Ishikawa (cell line): ENCODE measurements at regions not wholly inside any gene's neighbourhood (a gene's known extent, or its start where the extent isn't known, plus 50 kb on each side); places are given as distances from the start of the nearest gene placed in this dataset.

Experiments used
- CEBPB ChIP-seq: IDR thresholded peaks from 2 replicates; pipeline ENCODE4 v1.6.1; 2012
- CREB1 ChIP-seq: IDR thresholded peaks from 2 replicates; pipeline ENCODE4 v1.6.1; 2012; ENCODE audit warnings: low read depth
- EGR1 ChIP-seq: IDR thresholded peaks from 2 replicates; pipeline ENCODE4 v1.6.1; 2012
- EP300 ChIP-seq: IDR thresholded peaks from 2 replicates; pipeline ENCODE4 v1.6.1; 2012; ENCODE audit warnings: borderline replicate concordance
- MAX ChIP-seq: IDR thresholded peaks from 2 replicates; pipeline ENCODE4 v1.6.1; 2012
- NFIC ChIP-seq: IDR thresholded peaks from 2 replicates; pipeline ENCODE4 v1.6.1; 2012
- RAD21 ChIP-seq: IDR thresholded peaks from 2 replicates; pipeline ENCODE4 v1.6.1; 2012; ENCODE audit warnings: low read depth
- REST ChIP-seq: IDR thresholded peaks from 2 replicates; pipeline ENCODE4 v1.6.1; 2012; ENCODE audit warnings: low read depth, mild to moderate bottlenecking
- TAF1 ChIP-seq: IDR thresholded peaks from 2 replicates; pipeline ENCODE4 v1.6.1; 2012; ENCODE audit warnings: low read depth, mild to moderate bottlenecking
- TEAD4 ChIP-seq: IDR thresholded peaks from 2 replicates; pipeline ENCODE4 v1.6.1; 2012
- YY1 ChIP-seq: IDR thresholded peaks from 2 replicates; pipeline ENCODE4 v1.6.1; 2012; ENCODE audit warnings: low read depth

- TF ChIP-seq REST, result no peak
- TF ChIP-seq CREB1, result no peak
- TF ChIP-seq MAX, result no peak
- TF ChIP-seq EP300, result no peak
- TF ChIP-seq NFIC, result no peak
- no peak for TF ChIP-seq YY1
- no peak for TF ChIP-seq RAD21
- no peak for TF ChIP-seq EGR1
- no peak for TF ChIP-seq CEBPB
- no peak for TF ChIP-seq TAF1
- no peak for TF ChIP-seq TEAD4
Measured at GRCh38 chr4:162911349-162911748, 255.3 kb downstream of the NAF1 start.
